SK-N-SH treated with all-trans-retinoic acid at 6 μM for 48 hours (cell line): ENCODE measurements at regions not wholly inside any gene's neighbourhood (a gene's known extent, or its start where the extent isn't known, plus 50 kb on each side); places are given as distances from the start of the nearest gene placed in this dataset.

Source experiments
- ATAC-seq: fragments of 200-7000 bp; cut with Tn5 transposase; 3 replicates; pipeline ENCODE4 v1.9.1; 2020; ENCODE audit warnings: mild to moderate bottlenecking, moderate library complexity
- BACH2 ChIP-seq: fragments of 250-450 bp; sonication (Bioruptor Pico); IDR thresholded peaks from 2 replicates; pipeline ENCODE4 v1.9.0; 2021; ENCODE audit warnings: mild to moderate bottlenecking, borderline replicate concordance
- CSDC2 ChIP-seq: fragments of 250-450 bp; sonication (Bioruptor Pico); IDR thresholded peaks from 2 replicates; pipeline ENCODE4 v1.5.0; 2020; ENCODE audit warnings: mild to moderate bottlenecking, moderate library complexity
- GLIS3 ChIP-seq: fragments of 250-450 bp; sonication (Bioruptor Pico); IDR thresholded peaks from 2 replicates; pipeline ENCODE4 v1.5.0; 2020; ENCODE audit warnings: mild to moderate bottlenecking, moderate library complexity
- ISL1 ChIP-seq: fragments of 250-450 bp; sonication (Bioruptor Pico); IDR thresholded peaks from 2 replicates; pipeline ENCODE4 v2.1.2; 2022; ENCODE audit warnings: mild to moderate bottlenecking, moderate library complexity
- OSR1 ChIP-seq: fragments of 250-450 bp; sonication (Bioruptor Pico); IDR thresholded peaks from 2 replicates; pipeline ENCODE4 v1.8.0; 2022; ENCODE audit warnings: moderate library complexity, mild to moderate bottlenecking, inconsistent platforms
- SNAI2 ChIP-seq: fragments of 250-450 bp; sonication (Bioruptor Pico); IDR thresholded peaks from 2 replicates; pipeline ENCODE4 v1.5.0; 2020; ENCODE audit warnings: mild to moderate bottlenecking, moderate library complexity
- TCF4 ChIP-seq: fragments of 250-450 bp; sonication (Bioruptor Pico); IDR thresholded peaks from 2 replicates; pipeline ENCODE4 v1.8.0; 2021; ENCODE audit warnings: mild to moderate bottlenecking, moderate library complexity, borderline replicate concordance
- TOX ChIP-seq: fragments of 250-450 bp; sonication (Bioruptor Pico); IDR thresholded peaks from 2 replicates; pipeline ENCODE4 v1.8.0; 2021; ENCODE audit warnings: mild to moderate bottlenecking, moderate library complexity, borderline replicate concordance
- ZC3H10 ChIP-seq: fragments of 250-450 bp; sonication (Bioruptor Pico); IDR thresholded peaks from 2 replicates; pipeline ENCODE4 v1.5.1; 2021; ENCODE audit warnings: mild to moderate bottlenecking, moderate library complexity
- ZNF565 ChIP-seq: fragments of 450-650 bp; formaldehyde crosslinking; conservative IDR thresholded peaks from 2 replicates; pipeline ENCODE4 v1.5.0; 2020; ENCODE audit warnings: low read depth, mild to moderate bottlenecking, moderate library complexity
- ZNF8 ChIP-seq: fragments of 450-650 bp; formaldehyde crosslinking; IDR thresholded peaks from 2 replicates; pipeline ENCODE4 v1.5.0; 2020; ENCODE audit warnings: mild to moderate bottlenecking, moderate library complexity
- TF ChIP-seq, protein P1 (sequence below): fragments of 250-450 bp; sonication (Bioruptor Pico); IDR thresholded peaks from 2 replicates; pipeline ENCODE4 v1.8.0; 2021; ENCODE audit warnings: low read depth, mild to moderate bottlenecking, moderate library complexity, borderline replicate concordance
- TF ChIP-seq, protein P2 (sequence below): fragments of 250-450 bp; sonication (Bioruptor Pico); IDR thresholded peaks from 2 replicates; pipeline ENCODE4 v1.5.1; 2021; ENCODE audit warnings: mild to moderate bottlenecking, moderate library complexity
- TF ChIP-seq, protein P3 (sequence below): fragments of 250-450 bp; sonication (Bioruptor Pico); IDR thresholded peaks from 2 replicates; pipeline ENCODE4 v1.5.1; 2020; ENCODE audit warnings: low read depth, mild to moderate bottlenecking, moderate library complexity
- TF ChIP-seq, protein P4 (sequence below): fragments of 250-450 bp; sonication (Bioruptor Pico); IDR thresholded peaks from 2 replicates; pipeline ENCODE4 v1.8.0; 2020; ENCODE audit warnings: mild to moderate bottlenecking, moderate library complexity, borderline replicate concordance
- TF ChIP-seq, protein P5 (sequence below): fragments of 250-450 bp; sonication (Bioruptor Pico); IDR thresholded peaks from 2 replicates; pipeline ENCODE4 v1.5.0; 2020; ENCODE audit warnings: mild to moderate bottlenecking, moderate library complexity

DNA sequence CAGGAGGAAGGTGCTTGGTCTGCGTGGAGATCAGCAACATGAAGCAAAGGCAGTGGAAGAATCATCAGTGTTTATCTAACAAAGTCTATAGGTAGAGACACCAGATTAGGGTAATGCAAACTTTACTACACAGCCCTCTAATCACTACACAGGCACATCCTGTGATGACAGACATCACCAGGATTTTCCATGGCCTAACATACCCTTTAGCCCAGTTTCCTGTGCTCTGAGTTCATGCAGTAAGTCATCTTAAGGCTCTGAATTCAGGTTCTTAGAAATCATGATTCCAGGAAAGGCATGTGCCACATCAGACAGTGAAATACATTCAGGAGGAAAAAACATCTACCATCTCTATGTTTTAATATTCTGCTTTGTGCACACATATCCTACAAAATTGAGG is 708.5 kb upstream of the SLC8A1 start:
- ATAC-seq = no peak
- TF ChIP-seq ISL1 (CRISPR knock-in tag) (no peak), BACH2 (no peak), TOX (CRISPR knock-in tag) (no peak), OSR1 (CRISPR knock-in tag) (no peak), ZNF565 (CRISPR knock-in tag) (no peak), CSDC2 (CRISPR knock-in tag) (no peak), GLIS3 (CRISPR knock-in tag) (no peak), SNAI2 (no peak), ZNF8 (no peak), ZC3H10 (CRISPR knock-in tag) (no peak), TCF4 (no peak)
- TF ChIP-seq, protein P1, sequence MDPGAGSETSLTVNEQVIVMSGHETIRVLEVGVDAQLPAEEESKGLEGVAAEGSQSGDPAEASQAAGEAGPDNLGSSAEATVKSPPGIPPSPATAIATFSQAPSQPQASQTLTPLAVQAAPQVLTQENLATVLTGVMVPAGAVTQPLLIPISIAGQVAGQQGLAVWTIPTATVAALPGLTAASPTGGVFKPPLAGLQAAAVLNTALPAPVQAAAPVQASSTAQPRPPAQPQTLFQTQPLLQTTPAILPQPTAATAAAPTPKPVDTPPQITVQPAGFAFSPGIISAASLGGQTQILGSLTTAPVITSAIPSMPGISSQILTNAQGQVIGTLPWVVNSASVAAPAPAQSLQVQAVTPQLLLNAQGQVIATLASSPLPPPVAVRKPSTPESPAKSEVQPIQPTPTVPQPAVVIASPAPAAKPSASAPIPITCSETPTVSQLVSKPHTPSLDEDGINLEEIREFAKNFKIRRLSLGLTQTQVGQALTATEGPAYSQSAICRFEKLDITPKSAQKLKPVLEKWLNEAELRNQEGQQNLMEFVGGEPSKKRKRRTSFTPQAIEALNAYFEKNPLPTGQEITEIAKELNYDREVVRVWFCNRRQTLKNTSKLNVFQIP (CRISPR knock-in tag) = no peak
- TF ChIP-seq, protein P2, sequence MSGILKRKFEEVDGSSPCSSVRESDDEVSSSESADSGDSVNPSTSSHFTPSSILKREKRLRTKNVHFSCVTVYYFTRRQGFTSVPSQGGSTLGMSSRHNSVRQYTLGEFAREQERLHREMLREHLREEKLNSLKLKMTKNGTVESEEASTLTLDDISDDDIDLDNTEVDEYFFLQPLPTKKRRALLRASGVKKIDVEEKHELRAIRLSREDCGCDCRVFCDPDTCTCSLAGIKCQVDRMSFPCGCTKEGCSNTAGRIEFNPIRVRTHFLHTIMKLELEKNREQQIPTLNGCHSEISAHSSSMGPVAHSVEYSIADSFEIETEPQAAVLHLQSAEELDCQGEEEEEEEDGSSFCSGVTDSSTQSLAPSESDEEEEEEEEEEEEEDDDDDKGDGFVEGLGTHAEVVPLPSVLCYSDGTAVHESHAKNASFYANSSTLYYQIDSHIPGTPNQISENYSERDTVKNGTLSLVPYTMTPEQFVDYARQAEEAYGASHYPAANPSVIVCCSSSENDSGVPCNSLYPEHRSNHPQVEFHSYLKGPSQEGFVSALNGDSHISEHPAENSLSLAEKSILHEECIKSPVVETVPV (CRISPR knock-in tag) = no peak
- TF ChIP-seq, protein P3, sequence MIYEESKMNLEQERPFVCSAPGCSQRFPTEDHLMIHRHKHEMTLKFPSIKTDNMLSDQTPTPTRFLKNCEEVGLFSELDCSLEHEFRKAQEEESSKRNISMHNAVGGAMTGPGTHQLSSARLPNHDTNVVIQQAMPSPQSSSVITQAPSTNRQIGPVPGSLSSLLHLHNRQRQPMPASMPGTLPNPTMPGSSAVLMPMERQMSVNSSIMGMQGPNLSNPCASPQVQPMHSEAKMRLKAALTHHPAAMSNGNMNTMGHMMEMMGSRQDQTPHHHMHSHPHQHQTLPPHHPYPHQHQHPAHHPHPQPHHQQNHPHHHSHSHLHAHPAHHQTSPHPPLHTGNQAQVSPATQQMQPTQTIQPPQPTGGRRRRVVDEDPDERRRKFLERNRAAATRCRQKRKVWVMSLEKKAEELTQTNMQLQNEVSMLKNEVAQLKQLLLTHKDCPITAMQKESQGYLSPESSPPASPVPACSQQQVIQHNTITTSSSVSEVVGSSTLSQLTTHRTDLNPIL (CRISPR knock-in tag) = no peak
- TF ChIP-seq, protein P4, sequence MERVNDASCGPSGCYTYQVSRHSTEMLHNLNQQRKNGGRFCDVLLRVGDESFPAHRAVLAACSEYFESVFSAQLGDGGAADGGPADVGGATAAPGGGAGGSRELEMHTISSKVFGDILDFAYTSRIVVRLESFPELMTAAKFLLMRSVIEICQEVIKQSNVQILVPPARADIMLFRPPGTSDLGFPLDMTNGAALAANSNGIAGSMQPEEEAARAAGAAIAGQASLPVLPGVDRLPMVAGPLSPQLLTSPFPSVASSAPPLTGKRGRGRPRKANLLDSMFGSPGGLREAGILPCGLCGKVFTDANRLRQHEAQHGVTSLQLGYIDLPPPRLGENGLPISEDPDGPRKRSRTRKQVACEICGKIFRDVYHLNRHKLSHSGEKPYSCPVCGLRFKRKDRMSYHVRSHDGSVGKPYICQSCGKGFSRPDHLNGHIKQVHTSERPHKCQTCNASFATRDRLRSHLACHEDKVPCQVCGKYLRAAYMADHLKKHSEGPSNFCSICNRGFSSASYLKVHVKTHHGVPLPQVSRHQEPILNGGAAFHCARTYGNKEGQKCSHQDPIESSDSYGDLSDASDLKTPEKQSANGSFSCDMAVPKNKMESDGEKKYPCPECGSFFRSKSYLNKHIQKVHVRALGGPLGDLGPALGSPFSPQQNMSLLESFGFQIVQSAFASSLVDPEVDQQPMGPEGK (CRISPR knock-in tag) = no peak

DNA sequence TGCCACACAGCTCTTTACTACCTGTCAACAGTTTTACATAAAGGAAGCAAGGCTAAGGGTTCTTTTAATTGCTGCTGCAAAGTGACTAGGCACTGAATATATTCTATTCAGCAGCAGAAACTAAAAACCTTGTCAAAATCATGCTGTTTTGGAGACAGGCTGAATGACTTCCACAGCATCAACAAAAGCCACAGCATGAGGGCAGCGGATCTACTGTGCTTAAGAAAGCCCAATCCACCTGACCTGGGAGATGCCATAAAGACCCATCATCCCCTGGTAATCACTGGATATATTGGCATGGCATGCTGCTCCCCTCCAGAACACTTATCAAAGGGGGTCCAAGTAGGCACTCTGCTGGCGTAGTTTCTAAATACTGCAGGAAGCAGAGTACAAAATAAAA is 715.1 kb upstream of the SLC8A1 start:
- TF ChIP-seq SNAI2 (no peak), TCF4 (no peak), ZC3H10 (CRISPR knock-in tag) (no peak)
- TF ChIP-seq, protein P2 (CRISPR knock-in tag) = no peak
- TF ChIP-seq, protein P5, sequence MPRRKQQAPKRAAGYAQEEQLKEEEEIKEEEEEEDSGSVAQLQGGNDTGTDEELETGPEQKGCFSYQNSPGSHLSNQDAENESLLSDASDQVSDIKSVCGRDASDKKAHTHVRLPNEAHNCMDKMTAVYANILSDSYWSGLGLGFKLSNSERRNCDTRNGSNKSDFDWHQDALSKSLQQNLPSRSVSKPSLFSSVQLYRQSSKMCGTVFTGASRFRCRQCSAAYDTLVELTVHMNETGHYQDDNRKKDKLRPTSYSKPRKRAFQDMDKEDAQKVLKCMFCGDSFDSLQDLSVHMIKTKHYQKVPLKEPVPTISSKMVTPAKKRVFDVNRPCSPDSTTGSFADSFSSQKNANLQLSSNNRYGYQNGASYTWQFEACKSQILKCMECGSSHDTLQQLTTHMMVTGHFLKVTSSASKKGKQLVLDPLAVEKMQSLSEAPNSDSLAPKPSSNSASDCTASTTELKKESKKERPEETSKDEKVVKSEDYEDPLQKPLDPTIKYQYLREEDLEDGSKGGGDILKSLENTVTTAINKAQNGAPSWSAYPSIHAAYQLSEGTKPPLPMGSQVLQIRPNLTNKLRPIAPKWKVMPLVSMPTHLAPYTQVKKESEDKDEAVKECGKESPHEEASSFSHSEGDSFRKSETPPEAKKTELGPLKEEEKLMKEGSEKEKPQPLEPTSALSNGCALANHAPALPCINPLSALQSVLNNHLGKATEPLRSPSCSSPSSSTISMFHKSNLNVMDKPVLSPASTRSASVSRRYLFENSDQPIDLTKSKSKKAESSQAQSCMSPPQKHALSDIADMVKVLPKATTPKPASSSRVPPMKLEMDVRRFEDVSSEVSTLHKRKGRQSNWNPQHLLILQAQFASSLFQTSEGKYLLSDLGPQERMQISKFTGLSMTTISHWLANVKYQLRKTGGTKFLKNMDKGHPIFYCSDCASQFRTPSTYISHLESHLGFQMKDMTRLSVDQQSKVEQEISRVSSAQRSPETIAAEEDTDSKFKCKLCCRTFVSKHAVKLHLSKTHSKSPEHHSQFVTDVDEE = no peak
- TF ChIP-seq, all 23 proteins: peak for 0
- ATAC-seq = no peak

DNA sequence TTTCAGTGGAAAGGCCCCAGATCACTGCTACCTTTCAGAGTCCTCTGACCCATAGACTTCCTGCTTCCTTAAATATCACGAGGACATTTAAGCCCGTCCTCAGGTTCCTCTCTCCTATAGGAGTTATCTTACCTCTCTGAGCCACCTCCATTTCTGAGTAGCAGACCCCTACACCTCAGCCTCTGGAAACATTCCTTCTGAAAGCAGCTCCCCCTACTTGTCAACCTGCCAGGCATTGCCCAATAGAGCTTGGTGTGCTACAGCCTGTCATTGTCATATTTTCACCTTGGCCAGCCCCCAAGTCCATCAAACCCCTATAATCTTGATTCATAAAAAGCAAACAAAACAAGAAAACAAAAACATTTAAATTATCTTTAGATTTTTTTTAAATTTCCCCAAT is 717.9 kb upstream of the SLC8A1 start:
- TF ChIP-seq ZNF565 (CRISPR knock-in tag) = no peak
- TF ChIP-seq, protein P1 (CRISPR knock-in tag) = no peak
- TF ChIP-seq BACH2 = no peak
- no peak for ATAC-seq
